ENCODE measurements at regions not wholly inside any gene's neighbourhood (a gene's known extent, or its start where the extent isn't known, plus 50 kb on each side); places are given as distances from the start of the nearest gene placed in this dataset.

DNA sequence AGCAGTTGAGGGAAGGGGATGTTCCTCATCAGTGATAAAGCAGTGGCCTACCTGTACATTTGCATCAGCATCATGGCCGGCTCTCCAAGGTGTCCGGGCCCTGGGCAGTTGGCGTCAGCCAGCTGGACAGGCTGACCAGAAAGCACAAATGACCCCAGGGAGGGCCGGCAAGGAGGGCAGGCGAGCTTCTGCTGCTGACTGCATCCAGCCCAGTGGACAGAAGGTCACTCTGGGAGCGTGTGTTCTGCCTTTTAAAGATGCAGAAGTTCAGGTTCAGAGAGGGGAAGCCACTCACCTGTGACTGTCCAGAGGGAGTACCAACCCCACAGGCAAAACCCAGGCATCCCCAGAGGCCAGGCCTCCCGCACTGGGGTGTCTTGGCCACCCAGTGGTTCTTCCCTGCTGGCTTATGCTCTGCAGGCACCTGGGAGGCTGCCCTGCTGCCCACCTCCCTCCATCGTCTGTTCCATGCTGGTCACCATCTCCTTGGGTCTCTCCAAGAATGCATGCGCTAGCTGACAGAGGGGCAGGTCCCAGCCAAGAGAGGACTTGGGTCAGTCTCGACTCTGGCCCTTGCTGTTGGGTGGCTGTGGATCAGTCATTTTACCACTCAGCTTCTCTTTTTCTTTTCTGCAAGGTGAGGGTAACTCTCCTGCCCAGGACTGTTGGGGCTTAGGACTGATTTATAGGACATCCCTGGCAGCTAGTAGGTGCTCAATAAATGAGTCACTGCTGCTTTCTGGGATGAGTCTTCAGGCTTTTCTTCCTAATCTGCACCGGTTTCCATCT, 89.9 kb downstream of the INHBB start:
- no peak for DNase-seq (ENCODE audit: insufficient read length)
- FAIRE-seq = no peak
- TF ChIP-seq POLR2A (IDR thresholded peaks at IDR 0.05; ENCODE audit: low read depth, low read length) (no peak), TAF1 (IDR thresholded peaks at IDR 0.05; ENCODE audit: borderline replicate concordance, low read depth, low read length) (no peak), POLR2AphosphoS5 (IDR thresholded peaks at IDR 0.05; ENCODE audit: low read depth, low read length) (no peak)

DNA sequence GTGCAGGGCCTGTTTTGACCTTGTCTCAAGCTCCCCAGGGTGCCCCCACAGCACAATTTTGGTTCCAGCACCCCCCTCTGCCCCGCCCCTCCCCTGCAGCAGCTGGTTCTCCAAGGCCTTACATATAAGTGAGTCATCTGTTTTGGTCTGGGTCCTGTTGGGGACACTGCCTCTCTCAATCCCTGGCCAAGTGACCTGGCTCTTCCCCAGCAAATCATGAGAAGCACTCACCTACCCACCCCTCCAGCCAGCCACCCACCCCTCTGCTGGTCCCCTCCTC, 90.5 kb downstream of the INHBB start:
- DNase-seq (ENCODE audit: insufficient read length) (no peak), FAIRE-seq (no peak)
- no peak for TF ChIP-seq POLR2AphosphoS5 (IDR thresholded peaks at IDR 0.05; ENCODE audit: low read depth, low read length)
- TF ChIP-seq POLR2A (IDR thresholded peaks at IDR 0.05; ENCODE audit: low read depth, low read length) = no peak
- no peak for TF ChIP-seq TAF1 (IDR thresholded peaks at IDR 0.05; ENCODE audit: borderline replicate concordance, low read depth, low read length)

DNA sequence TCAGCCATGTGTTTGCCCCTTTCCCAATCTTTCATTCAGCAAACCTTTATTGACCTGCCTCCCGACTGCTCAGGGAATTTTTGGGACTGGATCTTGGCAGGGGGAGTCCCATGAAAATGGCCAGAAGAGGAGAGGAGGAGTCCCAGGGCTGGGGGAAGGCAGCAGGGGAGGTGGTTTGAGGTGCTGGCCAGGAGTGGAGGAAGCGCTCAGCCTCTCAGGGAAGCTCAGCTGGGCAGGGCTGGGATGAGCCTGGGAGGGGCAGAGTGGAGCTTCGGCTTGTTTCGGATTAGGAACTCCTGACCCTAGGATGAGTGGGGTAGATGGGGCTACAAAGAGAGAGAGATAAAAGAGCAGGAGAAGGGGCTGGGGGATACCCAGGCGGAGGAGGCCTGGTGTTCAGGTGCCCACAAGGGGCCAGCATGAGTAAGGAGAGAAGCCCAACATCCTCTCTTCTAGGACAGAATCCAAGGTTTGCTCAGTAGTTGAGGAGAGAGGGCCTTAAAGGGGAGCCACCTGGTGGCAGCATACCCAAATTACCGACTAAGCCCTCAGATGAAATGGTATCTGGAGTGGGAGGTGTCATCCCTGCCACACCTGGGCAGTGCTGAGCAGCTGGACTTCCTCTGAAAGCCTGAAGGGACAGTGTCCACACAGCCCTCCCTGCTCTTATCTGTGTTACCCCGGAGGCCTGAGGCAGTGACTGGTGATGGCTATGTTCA, 91.1 kb downstream of the INHBB start:
- TF ChIP-seq POLR2A (IDR thresholded peaks at IDR 0.05; ENCODE audit: low read depth, low read length) (no peak), POLR2AphosphoS5 (IDR thresholded peaks at IDR 0.05; ENCODE audit: low read depth, low read length) (no peak), TAF1 (IDR thresholded peaks at IDR 0.05; ENCODE audit: borderline replicate concordance, low read depth, low read length) (no peak)
- FAIRE-seq = no peak
- no peak for DNase-seq (ENCODE audit: insufficient read length)

DNA sequence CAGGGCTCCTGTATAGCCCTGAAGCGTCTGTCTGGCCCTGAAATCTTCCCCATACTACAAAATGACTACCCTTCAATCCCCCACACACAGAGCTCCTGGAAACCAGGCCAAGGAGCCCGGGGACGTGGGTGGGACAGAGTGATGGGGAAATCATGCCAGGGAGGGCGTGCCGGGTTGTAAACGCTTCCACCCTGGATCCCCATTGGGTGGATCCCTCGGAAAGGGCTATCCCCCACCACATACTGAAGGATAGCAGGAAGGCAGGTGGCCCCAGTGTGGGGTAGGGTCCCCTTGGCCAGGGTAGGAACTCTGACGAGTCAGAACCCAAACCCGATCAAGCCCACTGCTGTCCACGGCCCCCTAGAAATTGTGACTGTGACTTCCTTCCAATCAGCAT, 91.7 kb downstream of the INHBB start:
- FAIRE-seq (no peak), DNase-seq (ENCODE audit: insufficient read length) (no peak)
- TF ChIP-seq TAF1 (IDR thresholded peaks at IDR 0.05; ENCODE audit: borderline replicate concordance, low read depth, low read length) (no peak), POLR2A (IDR thresholded peaks at IDR 0.05; ENCODE audit: low read depth, low read length) (no peak), POLR2AphosphoS5 (IDR thresholded peaks at IDR 0.05; ENCODE audit: low read depth, low read length) (no peak)

DNA sequence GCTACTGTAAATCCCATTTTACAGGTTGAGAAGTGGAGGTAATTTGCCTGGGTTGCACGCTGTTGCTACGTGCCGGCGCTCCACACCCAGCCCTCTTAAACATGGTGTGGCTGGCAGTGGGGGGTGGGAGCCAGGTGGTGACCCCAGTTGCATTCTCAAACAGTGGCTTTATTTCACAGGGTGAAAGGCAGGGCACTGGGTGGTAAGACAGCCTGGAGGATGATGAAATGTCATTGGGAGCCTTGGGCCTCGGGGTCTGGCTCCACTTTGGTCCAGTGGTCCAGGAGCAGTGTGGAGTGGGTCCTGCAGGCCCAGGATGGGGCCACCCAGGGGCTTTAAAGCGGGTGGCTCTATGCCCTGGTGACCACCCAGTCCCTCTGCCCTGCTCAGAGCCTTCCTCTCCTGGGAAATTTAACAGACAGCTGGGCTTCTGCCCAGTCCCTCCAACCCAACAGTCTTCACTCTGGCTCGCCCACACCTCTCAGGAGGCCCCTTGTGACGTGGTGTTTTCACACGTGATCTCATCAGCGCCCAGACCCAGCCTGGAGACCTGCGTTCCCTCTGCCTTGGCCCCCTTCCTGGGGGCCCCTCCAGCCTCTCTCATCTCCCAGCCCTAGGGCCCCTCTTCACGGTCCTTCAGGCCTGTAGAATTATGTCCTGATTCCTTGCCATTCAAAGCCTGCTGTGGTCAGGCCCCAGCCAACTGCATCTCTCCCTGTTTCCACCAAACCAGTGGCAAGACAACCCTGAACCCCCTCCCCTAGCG, 92.5 kb downstream of the INHBB start:
- FAIRE-seq (no peak), DNase-seq (ENCODE audit: insufficient read length) (no peak)
- TF ChIP-seq POLR2A (IDR thresholded peaks at IDR 0.05; ENCODE audit: low read depth, low read length) = no peak
- no peak for TF ChIP-seq TAF1 (IDR thresholded peaks at IDR 0.05; ENCODE audit: borderline replicate concordance, low read depth, low read length)
- no peak for TF ChIP-seq POLR2AphosphoS5 (IDR thresholded peaks at IDR 0.05; ENCODE audit: low read depth, low read length)

DNA sequence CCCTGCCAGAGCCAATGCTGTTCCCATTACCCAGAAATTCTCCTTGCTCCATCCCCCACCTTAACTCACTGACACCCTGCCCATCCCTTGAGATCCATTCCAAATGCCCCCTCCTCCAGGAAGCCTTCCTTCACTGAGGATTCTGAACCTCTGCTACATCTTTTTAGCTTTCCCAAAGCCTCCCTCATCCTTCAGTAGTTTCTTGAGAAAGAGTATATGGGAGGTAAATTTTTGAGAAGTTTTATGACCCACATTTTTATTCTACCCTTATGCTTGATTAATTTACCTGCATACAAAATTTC, 93.1 kb downstream of the INHBB start:
- no peak for TF ChIP-seq POLR2A (IDR thresholded peaks at IDR 0.05; ENCODE audit: low read depth, low read length)
- no peak for TF ChIP-seq TAF1 (IDR thresholded peaks at IDR 0.05; ENCODE audit: borderline replicate concordance, low read depth, low read length)
- no peak for TF ChIP-seq POLR2AphosphoS5 (IDR thresholded peaks at IDR 0.05; ENCODE audit: low read depth, low read length)
- DNase-seq (ENCODE audit: insufficient read length) (no peak), FAIRE-seq (no peak)

DNA sequence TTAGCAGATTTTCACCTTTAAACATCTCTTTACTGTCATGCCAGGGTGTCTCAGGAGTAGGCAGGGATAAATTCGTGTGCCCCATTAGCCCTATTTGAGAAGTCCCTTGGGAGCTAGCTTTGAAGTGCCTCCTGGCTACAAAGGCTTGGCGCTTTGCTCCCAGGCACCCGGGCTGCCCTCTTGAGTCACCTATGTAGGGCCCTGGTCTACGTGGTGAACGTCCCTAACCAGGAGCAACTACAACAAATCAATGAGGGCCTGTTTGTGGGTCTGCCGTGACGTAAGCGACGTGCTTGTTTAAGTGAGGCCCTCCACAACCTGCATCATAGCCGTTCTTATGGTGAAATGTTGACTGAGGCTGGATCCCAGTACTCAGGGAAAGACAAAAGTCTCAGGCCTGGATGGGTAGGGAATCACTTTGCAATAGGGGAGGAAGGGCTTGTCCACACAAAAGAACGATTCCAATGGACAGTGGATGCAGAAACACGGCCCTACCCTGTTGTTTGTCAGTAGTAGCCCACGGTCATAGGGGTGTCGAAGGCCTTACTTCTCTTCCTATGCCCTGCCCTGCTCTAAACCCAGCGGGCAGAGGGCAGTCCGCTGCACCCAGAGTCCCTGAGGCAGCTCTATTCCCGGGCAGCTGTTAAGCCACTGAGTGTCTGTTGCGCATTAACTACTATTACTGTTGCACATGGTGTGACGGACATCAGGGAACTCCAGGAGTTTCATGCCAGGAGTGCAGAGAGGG, 93.9 kb downstream of the INHBB start:
- TF ChIP-seq POLR2A (IDR thresholded peaks at IDR 0.05; ENCODE audit: low read depth, low read length) (no peak), TAF1 (IDR thresholded peaks at IDR 0.05; ENCODE audit: borderline replicate concordance, low read depth, low read length) (no peak), POLR2AphosphoS5 (IDR thresholded peaks at IDR 0.05; ENCODE audit: low read depth, low read length) (no peak)
- FAIRE-seq (no peak), DNase-seq (ENCODE audit: insufficient read length) (no peak)

DNA sequence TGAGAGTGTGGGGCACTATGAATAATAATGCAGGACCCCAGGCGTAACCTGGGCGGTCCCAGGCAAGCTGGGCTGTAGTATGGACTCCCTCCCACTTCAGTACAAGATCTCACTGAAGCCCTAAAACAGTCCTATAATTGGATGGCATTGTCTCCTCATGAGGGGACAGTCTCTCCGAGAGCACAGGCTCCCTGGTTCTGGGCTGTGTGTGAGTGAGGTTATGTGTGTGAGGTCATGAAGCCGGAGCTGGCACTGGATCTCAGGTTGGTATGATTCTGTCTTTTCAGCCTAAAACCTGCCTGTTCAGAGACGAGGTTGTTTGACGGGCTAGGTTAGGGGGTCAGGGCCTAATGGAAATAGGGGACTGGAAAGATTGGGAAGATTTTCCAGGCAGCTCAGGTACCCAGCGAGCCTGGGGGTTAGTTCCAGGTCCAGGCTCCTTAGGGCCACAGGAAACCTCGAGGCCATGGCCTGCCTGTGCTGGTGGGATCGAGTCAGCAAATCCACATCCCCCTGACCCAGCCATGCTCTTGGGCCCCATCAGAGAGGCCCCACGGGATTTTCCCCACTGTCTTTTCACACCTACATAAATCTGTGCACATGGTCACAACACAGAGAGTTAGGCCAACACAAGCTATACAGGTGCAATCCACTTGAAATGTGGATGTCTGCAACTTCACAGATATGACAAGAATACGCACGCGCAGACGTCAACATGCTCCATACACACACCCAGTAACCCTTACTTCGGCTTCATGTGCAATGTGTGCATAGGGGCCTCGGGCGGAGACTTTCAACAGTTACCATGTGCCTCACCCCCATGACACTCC, 94.8 kb downstream of the INHBB start:
- FAIRE-seq (no peak), DNase-seq (ENCODE audit: insufficient read length) (no peak)

DNA sequence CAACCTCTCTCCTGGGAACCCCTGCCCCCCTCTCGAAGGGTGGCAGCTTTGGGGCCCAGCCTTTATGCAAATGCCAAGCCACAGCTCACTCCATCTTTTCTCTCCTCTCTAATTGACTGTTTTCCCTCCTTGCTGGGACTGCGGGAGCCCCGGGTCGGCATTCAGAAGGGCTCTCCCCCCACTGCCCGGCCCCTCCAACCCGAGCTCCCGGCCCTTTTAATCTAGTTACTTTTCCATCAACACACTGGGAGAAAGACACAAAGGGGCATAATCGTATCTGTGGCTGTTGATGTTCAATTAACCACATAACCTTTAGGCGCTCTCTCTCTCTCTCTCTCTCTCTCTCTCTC, 95.4 kb downstream of the INHBB start:
- TF ChIP-seq POLR2A (IDR thresholded peaks at IDR 0.05; ENCODE audit: low read depth, low read length) (no peak), TAF1 (IDR thresholded peaks at IDR 0.05; ENCODE audit: borderline replicate concordance, low read depth, low read length) (no peak), POLR2AphosphoS5 (IDR thresholded peaks at IDR 0.05; ENCODE audit: low read depth, low read length) (no peak)
- FAIRE-seq = no peak
- DNase-seq (ENCODE audit: insufficient read length) = no peak

More for the DNA sequence above, 94.8 kb downstream of the INHBB start:
- TF ChIP-seq TAF1 (IDR thresholded peaks at IDR 0.05; ENCODE audit: borderline replicate concordance, low read depth, low read length) = no peak
- TF ChIP-seq POLR2A (IDR thresholded peaks at IDR 0.05; ENCODE audit: low read depth, low read length) = no peak
- TF ChIP-seq POLR2AphosphoS5 (IDR thresholded peaks at IDR 0.05; ENCODE audit: low read depth, low read length) = no peak

DNA sequence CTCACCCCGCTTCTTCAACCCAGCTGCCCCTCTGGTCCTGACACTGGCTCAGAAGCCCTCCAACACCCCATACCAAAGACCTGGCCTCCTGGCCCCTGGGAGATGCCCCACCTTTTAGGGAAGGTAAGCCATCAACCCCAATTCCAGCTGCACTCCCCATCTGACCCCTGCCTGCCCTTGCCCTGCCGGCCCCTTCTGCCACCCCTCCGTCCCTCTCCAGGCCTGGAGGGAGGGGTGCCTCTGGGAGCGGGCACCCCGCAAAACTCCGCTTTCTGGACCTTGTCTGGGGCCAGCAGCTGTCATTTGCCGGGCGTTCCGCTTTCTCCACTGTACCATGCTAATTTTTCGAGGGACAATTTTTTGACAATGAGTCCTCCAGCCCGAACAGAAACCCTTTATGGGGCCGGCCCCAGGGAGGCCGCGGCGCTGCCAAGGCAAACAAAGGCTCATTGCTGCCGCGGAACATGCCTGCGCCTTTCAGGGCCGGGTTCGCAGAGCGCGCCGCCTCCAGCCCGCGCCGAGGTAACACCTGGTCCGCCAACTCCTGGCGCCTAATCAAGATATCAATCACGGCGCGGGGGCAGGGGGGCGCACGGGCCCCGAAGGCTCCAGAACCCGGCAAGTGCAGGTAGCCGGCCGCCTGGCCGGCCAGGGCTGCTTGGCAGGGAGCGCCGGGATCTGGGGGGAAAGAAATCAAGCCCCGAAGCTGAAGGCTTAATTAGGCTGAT, 96.0 kb downstream of the INHBB start:
- no peak for FAIRE-seq
- DNase-seq (ENCODE audit: insufficient read length) = no peak
- TF ChIP-seq POLR2A (IDR thresholded peaks at IDR 0.05; ENCODE audit: low read depth, low read length) = no peak
- no peak for TF ChIP-seq POLR2AphosphoS5 (IDR thresholded peaks at IDR 0.05; ENCODE audit: low read depth, low read length)
- TF ChIP-seq TAF1 (IDR thresholded peaks at IDR 0.05; ENCODE audit: borderline replicate concordance, low read depth, low read length) = no peak
